SJSA1 (cell line): ENCODE measurements at regions not wholly inside any gene's neighbourhood (a gene's known extent, or its start where the extent isn't known, plus 50 kb on each side); places are given as distances from the start of the nearest gene placed in this dataset.

ENCODE experiments used
- DNase-seq, 2 experiments: peaks; one replicate each; pipeline ENCODE4 v3.0.0-alpha.2; 2015 to 2020; ENCODE audit warnings: low spot score in 2 of 2, low read depth in 1 of 2
- H3K27ac ChIP-seq: fragments of 250-450 bp; sonication (Bioruptor Pico); 2 replicates; pipeline ENCODE4 v1.5.1; 2020; ENCODE audit warnings: mild to moderate bottlenecking, moderate library complexity
- H3K27me3 ChIP-seq: fragments of 250-450 bp; sonication (Bioruptor Pico); replicated peaks from 2 replicates; pipeline ENCODE4 v1.5.1; 2020; ENCODE audit warnings: mild to moderate bottlenecking, moderate library complexity
- H3K36me3 ChIP-seq: fragments of 250-450 bp; sonication (Bioruptor Pico); 2 replicates; pipeline ENCODE4 v1.5.1; 2020; ENCODE audit warnings: mild to moderate bottlenecking
- H3K4me1 ChIP-seq: fragments of 250-450 bp; sonication (Bioruptor Pico); replicated peaks from 2 replicates; pipeline ENCODE4 v1.6.1; 2021; ENCODE audit warnings: mild to moderate bottlenecking
- H3K4me3 ChIP-seq: fragments of 250-450 bp; sonication (Bioruptor Pico); 2 replicates; pipeline ENCODE4 v1.5.1; 2020; ENCODE audit warnings: mild to moderate bottlenecking
- H3K9me3 ChIP-seq: fragments of 250-450 bp; sonication (Bioruptor Pico); replicated peaks from 2 replicates; pipeline ENCODE4 v1.5.1; 2020; ENCODE audit warnings: mild to moderate bottlenecking

DNA sequence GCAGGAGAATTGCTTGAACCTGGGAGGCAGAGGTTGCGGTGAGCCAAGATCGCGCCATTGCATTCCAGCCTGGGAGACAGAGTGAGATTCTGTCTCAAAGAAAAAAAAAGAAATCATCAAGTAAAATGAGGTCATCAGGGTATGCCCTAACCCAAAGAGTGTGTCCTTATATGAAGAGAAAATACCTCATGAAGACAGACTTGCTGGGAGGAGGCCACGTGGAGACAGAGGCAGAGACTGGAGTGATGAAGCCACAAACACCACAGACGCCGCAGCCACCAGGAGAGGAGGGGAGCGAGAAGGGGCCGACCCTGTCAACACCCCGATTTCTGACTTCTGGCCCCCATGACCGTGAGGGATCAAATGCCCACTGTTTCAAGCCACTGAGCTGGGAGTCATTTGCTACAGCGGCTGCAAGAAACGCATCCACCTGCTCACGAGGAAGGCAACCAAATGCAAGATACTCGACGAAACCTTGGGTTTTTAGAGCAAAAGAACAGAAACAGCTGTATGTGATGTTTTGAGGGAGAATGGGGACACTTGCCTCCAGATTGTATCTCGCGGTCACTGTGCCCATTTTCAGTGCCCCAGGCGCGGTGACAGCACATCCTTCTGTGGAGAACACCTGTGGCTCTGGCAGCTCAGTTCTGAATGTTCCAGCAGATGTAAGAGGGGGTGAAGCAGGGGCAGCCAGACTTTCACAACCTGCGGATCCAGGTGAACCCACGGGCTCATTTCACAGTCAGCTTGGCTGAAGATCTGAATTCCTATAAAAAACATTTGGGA is 1317.2 kb downstream of the TBC1D22A start:
- Histone ChIP-seq H3K4me1 (no peaks in the 10 kb centered on the region), H3K27ac (no peak overlapping the region), H3K9me3 (no peaks in the 10 kb centered on the region), H3K27me3 (no peaks in the 10 kb centered on the region), H3K36me3 (no peaks in the 10 kb centered on the region), H3K4me3 (no peak overlapping the region)
- DNase-seq, result no peak

DNA sequence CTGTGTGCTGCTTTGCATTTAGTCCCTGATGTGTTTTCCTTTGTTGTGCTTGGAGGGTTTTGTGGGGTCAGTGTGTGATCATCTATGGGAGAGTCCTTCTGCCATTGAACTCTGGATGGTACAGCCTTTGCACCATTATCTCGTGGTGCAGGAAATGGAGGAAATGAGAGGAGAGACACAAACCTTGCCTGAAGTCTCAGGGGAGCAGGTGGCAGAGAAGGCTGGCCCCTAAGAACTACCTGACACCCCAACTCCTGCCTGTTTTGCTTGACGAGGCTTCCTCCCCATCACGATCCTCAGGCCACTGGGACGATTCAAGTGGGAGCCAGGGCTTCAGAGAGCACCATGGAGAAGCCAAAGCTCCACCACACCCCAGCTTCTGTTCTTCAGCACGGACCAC is 1316.4 kb downstream of the TBC1D22A start:
- DNase-seq, result no peak
- Histone ChIP-seq H3K27ac (no peak overlapping the region), H3K4me3 (no peak overlapping the region), H3K4me1 (no peaks in the 10 kb centered on the region), H3K36me3 (no peaks in the 10 kb centered on the region), H3K27me3 (no peaks in the 10 kb centered on the region), H3K9me3 (no peaks in the 10 kb centered on the region)

DNA sequence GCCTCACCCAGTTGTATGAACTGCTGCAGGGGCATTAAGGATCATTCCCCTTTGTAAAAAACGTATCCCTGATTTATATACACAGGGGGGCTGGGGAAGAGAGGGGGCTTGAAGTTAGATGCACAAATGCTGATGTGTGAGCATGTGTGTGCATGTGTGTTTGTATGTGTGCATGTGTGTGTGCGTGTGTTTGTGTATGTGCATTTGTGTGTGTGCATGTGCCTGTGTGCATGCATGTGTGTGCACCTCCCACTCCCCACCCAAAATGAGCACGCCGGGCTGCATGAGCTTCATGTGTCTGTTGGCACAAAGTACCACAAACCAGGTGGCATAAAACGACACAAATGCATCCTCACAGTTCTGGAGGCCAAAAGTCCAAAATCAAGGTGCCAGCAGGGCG is 1315.2 kb downstream of the TBC1D22A start:
- no peaks in the 10 kb centered on the region for H3K36me3 ChIP-seq
- no peak overlapping the region for H3K4me3 ChIP-seq
- no peaks in the 10 kb centered on the region for H3K4me1 ChIP-seq
- H3K9me3 ChIP-seq, result no peaks in the 10 kb centered on the region
- H3K27me3 ChIP-seq, result no peaks in the 10 kb centered on the region
- H3K27ac ChIP-seq, result no peak overlapping the region
- no peak for DNase-seq

DNA sequence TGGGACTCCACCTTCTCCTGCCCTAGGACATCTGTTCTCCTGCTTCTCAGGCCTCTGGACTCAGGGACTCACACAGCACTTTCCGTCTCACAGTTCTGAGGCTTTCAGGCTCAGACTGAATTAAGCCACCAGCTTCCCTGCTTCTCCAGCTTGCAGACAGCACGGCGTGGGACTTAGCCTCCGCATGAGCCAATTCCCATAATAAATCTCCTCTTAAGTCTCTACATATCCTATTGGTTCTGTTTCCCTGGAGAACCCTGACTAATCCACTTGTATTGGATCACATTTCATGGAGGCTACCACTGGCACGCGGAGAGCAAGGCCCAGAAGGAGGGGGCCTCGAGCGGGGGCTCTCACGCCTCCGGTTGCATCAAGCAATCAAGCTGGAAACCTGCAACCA is 1313.6 kb downstream of the TBC1D22A start:
- no peak overlapping the region for H3K4me3 ChIP-seq
- no peaks in the 10 kb centered on the region for H3K4me1 ChIP-seq
- no peak overlapping the region for H3K27ac ChIP-seq
- DNase-seq, result no peak
- H3K36me3 ChIP-seq, result no peaks in the 10 kb centered on the region
- no peaks in the 10 kb centered on the region for H3K27me3 ChIP-seq
- no peaks in the 10 kb centered on the region for H3K9me3 ChIP-seq

DNA sequence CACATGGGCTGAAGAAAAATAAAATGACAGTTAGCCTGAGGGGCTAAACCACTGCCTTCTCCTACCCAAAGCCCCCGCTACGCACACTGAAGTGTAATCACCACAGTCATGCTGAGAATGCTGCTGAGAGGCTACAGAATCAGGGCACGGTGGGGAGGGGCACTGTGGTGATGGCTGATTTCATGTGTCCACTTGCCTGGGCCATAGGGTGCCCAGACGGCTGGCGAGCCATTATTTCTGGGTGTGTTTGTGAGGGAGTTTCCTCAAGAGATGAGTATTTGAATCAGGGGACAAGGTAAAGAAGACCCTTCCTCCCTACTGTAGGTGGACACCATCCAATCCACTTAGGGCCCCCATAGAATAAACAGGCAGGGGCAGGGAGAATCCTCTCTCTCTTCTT is 1313.2 kb downstream of the TBC1D22A start:
- H3K36me3 ChIP-seq, result no peaks in the 10 kb centered on the region
- no peak overlapping the region for H3K27ac ChIP-seq
- H3K27me3 ChIP-seq, result no peaks in the 10 kb centered on the region
- no peak overlapping the region for H3K4me3 ChIP-seq
- no peaks in the 10 kb centered on the region for H3K9me3 ChIP-seq
- H3K4me1 ChIP-seq, result no peaks in the 10 kb centered on the region
- no peak for DNase-seq

DNA sequence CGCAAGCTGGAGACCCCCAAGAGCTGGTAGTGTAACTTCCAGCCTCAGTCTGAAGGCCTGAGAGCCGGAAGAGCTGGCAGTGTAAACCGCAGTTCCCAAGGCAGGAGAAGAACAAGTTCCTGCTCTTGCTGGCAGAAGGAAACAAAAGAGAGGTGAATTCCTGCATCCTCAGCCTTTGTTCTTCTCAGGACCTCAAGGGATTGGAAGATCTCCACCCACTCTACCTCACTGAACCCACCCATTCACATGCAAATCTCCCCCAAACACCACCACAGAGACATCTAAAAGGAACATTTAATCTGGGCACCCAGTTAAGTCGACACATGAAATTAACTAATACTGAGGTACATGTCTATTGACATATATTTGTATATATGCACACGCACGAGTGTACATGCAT is 1310.3 kb downstream of the TBC1D22A start:
- DNase-seq, result no peak
- H3K27ac ChIP-seq, result no peak overlapping the region
- no peaks in the 10 kb centered on the region for H3K4me1 ChIP-seq

DNA sequence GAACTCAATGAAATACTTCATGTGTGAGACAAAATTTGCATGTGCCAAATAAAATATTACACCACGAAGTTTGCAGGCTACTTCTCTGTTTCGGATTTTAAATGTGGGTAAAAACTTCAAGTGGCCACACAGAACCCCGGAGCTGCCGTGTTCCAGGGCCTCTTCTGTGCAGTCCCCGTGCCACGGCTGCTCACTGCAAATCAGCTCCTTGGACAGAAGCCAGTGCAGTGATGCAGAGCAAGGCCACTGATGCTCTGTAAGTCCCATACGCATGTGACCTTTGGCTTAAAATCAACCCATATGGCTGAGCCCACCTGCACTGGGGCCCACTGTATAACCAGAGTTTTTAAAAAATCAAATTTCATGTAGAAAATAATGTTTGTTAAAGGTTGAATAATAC is 1309.4 kb downstream of the TBC1D22A start:
- DNase-seq, result no peak
- Histone ChIP-seq H3K27ac (no peak overlapping the region), H3K36me3 (no peaks in the 10 kb centered on the region), H3K27me3 (no peaks in the 10 kb centered on the region), H3K4me3 (no peak overlapping the region), H3K9me3 (no peaks in the 10 kb centered on the region), H3K4me1 (no peaks in the 10 kb centered on the region)

More for the DNA sequence above, 1310.3 kb downstream of the TBC1D22A start:
- no peak overlapping the region for H3K4me3 ChIP-seq
- H3K27me3 ChIP-seq, result no peaks in the 10 kb centered on the region
- no peaks in the 10 kb centered on the region for H3K36me3 ChIP-seq
- no peaks in the 10 kb centered on the region for H3K9me3 ChIP-seq

DNA sequence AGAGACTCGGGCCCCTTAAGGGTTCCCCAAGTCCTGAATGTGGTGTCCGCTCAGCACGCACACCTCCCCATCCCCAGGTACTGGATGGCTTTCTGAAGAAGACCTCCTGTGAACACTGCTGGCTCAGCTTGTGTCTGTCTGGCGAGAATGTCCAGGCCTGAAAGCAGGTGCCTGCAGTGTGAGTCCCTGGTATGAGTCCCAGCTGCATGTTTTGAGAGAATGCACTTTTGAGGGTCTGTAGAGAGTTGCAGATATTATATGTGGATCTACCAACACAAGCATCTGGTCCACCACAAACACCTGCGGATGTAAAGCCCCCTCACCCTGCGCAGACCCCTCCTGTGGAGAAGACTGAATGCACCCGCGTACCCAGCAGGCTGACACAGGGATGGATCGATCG is 1308.9 kb downstream of the TBC1D22A start:
- Histone ChIP-seq H3K27ac (no peak overlapping the region), H3K4me3 (no peak overlapping the region), H3K27me3 (no peaks in the 10 kb centered on the region), H3K36me3 (no peaks in the 10 kb centered on the region), H3K9me3 (no peaks in the 10 kb centered on the region), H3K4me1 (no peaks in the 10 kb centered on the region)
- no peak for DNase-seq

DNA sequence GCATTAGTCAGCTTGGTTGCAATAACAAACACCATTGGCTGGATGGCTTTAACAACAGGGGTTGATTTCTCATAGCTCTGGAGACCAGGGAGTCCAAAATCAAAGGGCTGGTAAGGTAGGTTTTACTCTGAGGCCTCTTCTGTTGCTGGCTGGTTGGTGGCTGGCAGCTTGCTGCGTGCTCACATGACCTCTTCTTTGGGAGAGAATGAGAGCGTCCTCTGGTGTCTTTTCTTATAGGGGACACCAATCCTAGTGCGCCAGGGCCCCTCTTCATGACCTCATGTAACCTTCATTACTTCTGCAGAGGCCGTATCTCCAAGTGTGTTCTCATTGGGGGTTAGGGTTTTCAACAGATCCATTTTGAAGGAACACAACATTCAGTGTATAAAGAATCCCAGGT is 1308.3 kb downstream of the TBC1D22A start:
- Histone ChIP-seq H3K27me3 (no peaks in the 10 kb centered on the region), H3K36me3 (no peaks in the 10 kb centered on the region), H3K4me1 (no peaks in the 10 kb centered on the region), H3K27ac (no peak overlapping the region), H3K9me3 (no peaks in the 10 kb centered on the region), H3K4me3 (no peak overlapping the region)
- no peak for DNase-seq

DNA sequence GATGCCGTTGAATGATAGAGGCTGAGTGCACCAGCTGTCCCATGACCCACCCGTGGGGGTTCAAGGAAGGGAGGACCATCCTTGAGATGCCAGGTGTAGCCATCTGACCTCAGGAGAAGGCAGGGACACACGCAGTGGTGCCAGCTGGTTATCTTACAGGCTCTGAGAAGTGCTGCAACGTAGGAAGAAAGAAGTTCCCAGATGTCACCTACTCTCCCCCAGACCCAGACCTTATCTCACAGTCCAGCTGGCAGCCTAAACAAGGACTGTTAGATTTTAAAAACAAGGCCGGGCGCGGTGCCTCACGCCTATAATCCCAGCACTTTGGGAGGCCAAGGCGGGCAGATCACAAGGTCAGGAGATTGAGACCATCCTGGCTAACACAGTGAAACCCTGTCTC is 1307.6 kb downstream of the TBC1D22A start:
- no peaks in the 10 kb centered on the region for H3K36me3 ChIP-seq
- DNase-seq, result no peak
- no peaks in the 10 kb centered on the region for H3K27me3 ChIP-seq
- no peak overlapping the region for H3K4me3 ChIP-seq
- H3K9me3 ChIP-seq, result no peaks in the 10 kb centered on the region
- no peaks in the 10 kb centered on the region for H3K4me1 ChIP-seq
- H3K27ac ChIP-seq, result no peak overlapping the region

DNA sequence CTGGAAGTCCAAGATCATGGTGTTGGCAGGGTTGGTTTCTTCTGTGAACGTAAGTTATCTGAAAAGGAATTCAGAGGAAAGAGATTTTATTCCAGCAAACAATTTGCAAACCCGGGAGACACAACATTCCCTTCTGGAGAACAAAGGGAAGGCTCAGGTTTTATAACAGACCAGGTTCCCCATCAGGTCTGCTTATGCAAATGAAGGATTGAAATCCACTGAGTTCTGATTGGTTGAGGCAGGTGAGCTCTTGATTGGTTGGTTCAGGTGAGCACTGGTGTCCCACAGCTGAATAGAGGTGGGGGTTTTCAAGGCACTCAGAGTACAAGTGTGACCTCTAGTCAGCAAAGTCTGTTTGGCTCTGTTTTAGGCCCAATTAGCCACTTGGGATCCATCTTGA is 1306.8 kb downstream of the TBC1D22A start:
- no peak overlapping the region for H3K4me3 ChIP-seq
- H3K27me3 ChIP-seq, result no peaks in the 10 kb centered on the region
- no peaks in the 10 kb centered on the region for H3K9me3 ChIP-seq
- H3K36me3 ChIP-seq, result no peaks in the 10 kb centered on the region
- DNase-seq, result no peak
- H3K4me1 ChIP-seq, result no peaks in the 10 kb centered on the region
- H3K27ac ChIP-seq, result no peak overlapping the region

DNA sequence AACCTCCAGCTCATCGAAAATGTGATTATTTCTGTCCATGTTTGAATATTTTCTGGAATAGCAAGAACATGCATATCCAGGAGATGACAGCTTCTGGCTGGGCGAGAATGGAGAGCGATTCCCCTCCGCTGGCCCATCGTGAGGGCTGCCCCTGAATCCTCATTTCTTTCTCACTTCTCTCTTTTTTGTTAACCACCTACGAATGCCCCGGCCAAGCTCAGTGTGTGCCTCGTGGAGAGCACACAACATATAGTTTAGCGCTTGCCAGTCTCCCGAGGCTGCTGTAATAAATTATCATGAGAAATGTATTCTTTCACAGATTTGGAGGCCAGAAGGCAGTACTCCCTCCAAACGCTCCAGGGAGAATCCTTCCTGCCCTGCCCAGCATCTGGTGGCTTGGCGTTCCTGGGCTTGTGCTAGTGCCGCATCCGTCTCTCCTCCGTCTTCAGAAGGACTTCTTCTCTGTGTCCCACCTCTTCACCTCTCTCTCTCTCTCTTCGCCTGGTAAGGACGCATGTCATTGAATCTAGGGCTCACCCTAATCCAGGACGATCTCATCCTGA is 1306.0 kb downstream of the TBC1D22A start:
- H3K27ac ChIP-seq, result no peak overlapping the region
- no peak for DNase-seq
- H3K9me3 ChIP-seq, result no peaks in the 10 kb centered on the region

DNA sequence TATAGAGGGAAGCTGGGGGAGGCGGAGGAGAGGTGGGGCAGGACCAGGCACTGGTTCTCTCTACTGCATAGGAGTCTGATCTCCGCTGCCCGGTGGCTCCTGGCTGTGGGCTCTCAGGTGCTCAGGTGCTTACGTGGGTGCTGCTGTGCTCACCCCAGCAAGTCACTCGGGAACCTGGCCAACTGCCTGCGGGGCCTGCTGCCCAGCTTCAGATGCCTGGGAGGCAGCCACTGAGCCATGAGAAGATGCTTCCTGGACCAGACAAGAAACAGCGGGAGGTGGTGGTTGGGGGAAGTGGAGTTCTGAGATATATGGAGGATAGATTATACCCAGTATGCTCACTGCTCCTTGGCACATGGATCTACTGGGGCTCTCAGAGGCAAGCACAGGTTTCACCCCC is 1303.4 kb downstream of the TBC1D22A start:
- H3K36me3 ChIP-seq, result no peaks in the 10 kb centered on the region
- DNase-seq, result no peak
- no peaks in the 10 kb centered on the region for H3K9me3 ChIP-seq
- no peak overlapping the region for H3K4me3 ChIP-seq
- H3K4me1 ChIP-seq, result no peaks in the 10 kb centered on the region
- no peak overlapping the region for H3K27ac ChIP-seq
- H3K27me3 ChIP-seq, result 0 out of 2 replicates have a peak, but pooled peaks cover 5% of the 10 kb centered on the region

More for the DNA sequence above, 1306.0 kb downstream of the TBC1D22A start:
- Histone ChIP-seq H3K27me3 (no peaks in the 10 kb centered on the region), H3K4me3 (no peak overlapping the region), H3K36me3 (no peaks in the 10 kb centered on the region), H3K4me1 (no peaks in the 10 kb centered on the region)

DNA sequence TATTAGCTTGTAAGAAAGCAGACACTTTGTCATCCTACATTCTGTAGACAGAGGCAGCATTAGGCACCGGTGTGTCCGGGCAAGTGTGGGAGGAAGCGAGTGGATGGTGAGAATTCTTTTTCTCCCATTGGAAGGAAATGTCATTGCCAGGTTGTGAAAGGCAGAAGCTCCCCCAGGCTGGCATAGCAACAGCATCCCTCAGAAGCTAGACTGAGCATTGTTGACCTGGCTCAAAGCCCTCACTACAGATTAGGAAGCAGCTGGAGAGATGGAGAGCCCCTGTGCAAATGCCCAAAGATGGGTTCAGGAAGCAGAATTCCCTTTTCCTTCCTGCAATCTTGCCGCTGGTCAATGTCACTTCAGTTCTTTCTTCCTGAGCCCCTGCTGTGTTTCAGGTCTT is 1299.3 kb downstream of the TBC1D22A start:
- Histone ChIP-seq H3K9me3 (no peaks in the 10 kb centered on the region), H3K4me3 (no peak overlapping the region), H3K36me3 (no peaks in the 10 kb centered on the region), H3K27ac (no peak overlapping the region), H3K4me1 (no peaks in the 10 kb centered on the region), H3K27me3 (0 out of 2 replicates have a peak, but pooled peaks cover 5% of the 10 kb centered on the region)
- no peak for DNase-seq
